Keratinocyte (primary cell): ENCODE measurements at regions not wholly inside any gene's neighbourhood (a gene's known extent, or its start where the extent isn't known, plus 50 kb on each side); places are given as distances from the start of the nearest gene placed in this dataset.

Experiments used
- DNase-seq: peaks from one replicate; pipeline ENCODE4 v3.0.0-alpha.2; 2011; ENCODE audit warnings: low read depth, missing footprints, low spot score
- FAIRE-seq: peaks from 2 replicates; lab custom pipeline; 2011; peaks lifted over from hg19 to GRCh38; lab: Jason Lieb, UNC
- H2AFZ ChIP-seq: 2 replicates; pipeline ENCODE4 v1.6.0; 2012; ENCODE audit warnings: low read length, control low read depth, inconsistent platforms; ENCODE audit not compliant: control insufficient read depth
- H3K27ac ChIP-seq: 2 replicates; pipeline ENCODE4 v1.5.1; 2011; ENCODE audit warnings: low read length; ENCODE audit not compliant: control insufficient read depth, insufficient read depth
- H3K27me3 ChIP-seq: 3 replicates; pipeline ENCODE4 v1.6.0; 2011; ENCODE audit warnings: low read length; ENCODE audit not compliant: control insufficient read depth, insufficient read depth; ENCODE audit errors: extremely low read depth
- H3K36me3 ChIP-seq, 2 experiments: 2 replicates in 1 of 2; 3 replicates in 1 of 2; pipeline ENCODE4 v1.5.1; 2011; ENCODE audit warnings: low read length in 2 of 2, mild to moderate bottlenecking in 1 of 2; ENCODE audit not compliant: control insufficient read depth in 2 of 2, insufficient read depth in 2 of 2; ENCODE audit errors: extremely low read depth in 1 of 2
- H3K4me1 ChIP-seq: 3 replicates; pipeline ENCODE4 v1.5.1; 2011; ENCODE audit warnings: low read length; ENCODE audit not compliant: control insufficient read depth, insufficient read depth; ENCODE audit errors: extremely low read depth
- H3K4me2 ChIP-seq: 3 replicates; pipeline ENCODE4 v1.6.0; 2011; ENCODE audit warnings: low read depth, low read length; ENCODE audit not compliant: control insufficient read depth, insufficient read depth; ENCODE audit errors: extremely low read depth
- H3K4me3 ChIP-seq, 3 experiments: fragments of 200-600 bp in 1 of 3; sonication (generic) in 1 of 3; 2 replicates in 2 of 3; 3 replicates in 1 of 3; pipeline ENCODE4 v1.5.1; 2011 to 2016; ENCODE audit warnings: low read length in 3 of 3, mild to moderate bottlenecking in 3 of 3, control low read depth in 2 of 3, inconsistent platforms in 1 of 3, low read depth in 1 of 3, mixed read lengths in 1 of 3, mixed run types in 1 of 3, moderate library complexity in 1 of 3; ENCODE audit not compliant: control insufficient read depth in 2 of 3, insufficient read depth in 2 of 3; ENCODE audit errors: extremely low read depth in 1 of 3
- H3K79me2 ChIP-seq: 2 replicates; pipeline ENCODE4 v1.6.0; 2012; ENCODE audit warnings: low read length; ENCODE audit not compliant: control insufficient read depth, insufficient read depth
- H3K9ac ChIP-seq: 3 replicates; pipeline ENCODE4 v1.6.0; 2011; ENCODE audit warnings: low read length; ENCODE audit not compliant: control insufficient read depth, insufficient read depth; ENCODE audit errors: extremely low read depth
- H3K9me1 ChIP-seq: 3 replicates; pipeline ENCODE4 v1.6.0; 2011; ENCODE audit warnings: low read length; ENCODE audit not compliant: control insufficient read depth, insufficient read depth; ENCODE audit errors: extremely low read depth
- H3K9me3 ChIP-seq: 2 replicates; pipeline ENCODE4 v1.5.1; 2012; ENCODE audit warnings: low read depth, low read length; ENCODE audit not compliant: control insufficient read depth
- H4K20me1 ChIP-seq: 3 replicates; pipeline ENCODE4 v1.6.0; 2011; ENCODE audit warnings: low read length; ENCODE audit not compliant: control insufficient read depth, insufficient read depth; ENCODE audit errors: extremely low read depth
- EZH2 ChIP-seq: IDR thresholded peaks from one replicate; pipeline ENCODE4 v1.6.1; 2012; ENCODE audit warnings: inconsistent platforms, mild to moderate bottlenecking, low read length, moderate library complexity
- dilution Hi-C: fragments of 300-500 bp; cut with MboI; formaldehyde crosslinking; loops from one replicate; pipeline ENCODE4 v1.7.0; 2020; ENCODE audit warnings: low sequenced_read_pairs; ENCODE audit not compliant: extremely low pct_ligation_motif_present
- TF ChIP-seq, protein P1 (sequence below), 3 experiments: IDR thresholded peaks in 1 of 3; conservative IDR thresholded peaks in 1 of 3; optimal IDR thresholded peaks in 1 of 3; 2 replicates in 2 of 3; 3 replicates in 1 of 3; pipeline versions ENCODE3 to v1.5.1; 2011; ENCODE audit warnings: low read length in 3 of 3, mild to moderate bottlenecking in 3 of 3, moderate library complexity in 2 of 3, control low read depth in 1 of 3, inconsistent platforms in 1 of 3; ENCODE audit not compliant: insufficient read depth in 2 of 3; ENCODE audit errors: extremely low read depth in 1 of 3

DNA sequence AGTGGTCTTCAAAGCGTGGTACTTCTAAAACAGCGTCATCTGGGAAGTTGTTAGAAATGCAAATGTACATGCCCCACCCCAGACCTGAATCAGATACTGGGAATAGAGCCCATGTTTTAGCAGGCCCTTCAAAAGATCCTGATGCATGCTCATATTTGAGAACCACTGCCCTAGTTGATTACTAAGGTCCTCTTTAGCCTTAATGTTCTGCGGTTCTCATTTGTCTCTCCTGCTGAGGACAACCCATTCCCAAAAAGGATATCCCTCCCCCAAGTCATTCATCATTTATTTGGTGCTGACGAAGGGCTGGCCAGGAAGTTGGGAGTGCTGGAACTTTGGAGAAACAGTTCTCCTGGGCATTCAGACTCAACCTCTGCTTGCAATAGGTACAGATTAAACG lies 92.4 kb upstream of the RALGPS2 start:
- TF ChIP-seq, protein P1, sequence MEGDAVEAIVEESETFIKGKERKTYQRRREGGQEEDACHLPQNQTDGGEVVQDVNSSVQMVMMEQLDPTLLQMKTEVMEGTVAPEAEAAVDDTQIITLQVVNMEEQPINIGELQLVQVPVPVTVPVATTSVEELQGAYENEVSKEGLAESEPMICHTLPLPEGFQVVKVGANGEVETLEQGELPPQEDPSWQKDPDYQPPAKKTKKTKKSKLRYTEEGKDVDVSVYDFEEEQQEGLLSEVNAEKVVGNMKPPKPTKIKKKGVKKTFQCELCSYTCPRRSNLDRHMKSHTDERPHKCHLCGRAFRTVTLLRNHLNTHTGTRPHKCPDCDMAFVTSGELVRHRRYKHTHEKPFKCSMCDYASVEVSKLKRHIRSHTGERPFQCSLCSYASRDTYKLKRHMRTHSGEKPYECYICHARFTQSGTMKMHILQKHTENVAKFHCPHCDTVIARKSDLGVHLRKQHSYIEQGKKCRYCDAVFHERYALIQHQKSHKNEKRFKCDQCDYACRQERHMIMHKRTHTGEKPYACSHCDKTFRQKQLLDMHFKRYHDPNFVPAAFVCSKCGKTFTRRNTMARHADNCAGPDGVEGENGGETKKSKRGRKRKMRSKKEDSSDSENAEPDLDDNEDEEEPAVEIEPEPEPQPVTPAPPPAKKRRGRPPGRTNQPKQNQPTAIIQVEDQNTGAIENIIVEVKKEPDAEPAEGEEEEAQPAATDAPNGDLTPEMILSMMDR (optimal IDR thresholded peaks at IDR 0.05 in 1 of 3, IDR thresholded peaks at IDR 0.05 in 1 of 3, conservative IDR thresholded peaks at IDR 0.05 in 1 of 3; ENCODE audit: extremely low read depth in 1 of 3, insufficient read depth in 2 of 3, low read length in 3 of 3), result no peak
- TF ChIP-seq EZH2, result no peak
- H3K9me1 ChIP-seq, result no peaks in the 10 kb centered on the region
- H3K4me2 ChIP-seq, result peak overlapping the region; percentile 82
- H4K20me1 ChIP-seq, result no peaks in the 10 kb centered on the region
- no peaks in the 10 kb centered on the region for H3K36me3 ChIP-seq
- H3K9ac ChIP-seq, result peak overlapping the region; percentile 36
- H3K9me3 ChIP-seq, result no peaks in the 10 kb centered on the region
- peak overlapping the region; percentile 47 for H2AFZ ChIP-seq
- dilution Hi-C loops, result no loop called here
- peaks cover 18% of the 10 kb centered on the region for H3K4me1 ChIP-seq
- DNase-seq (no peak), FAIRE-seq (peak; percentile 5)
- peak overlapping the region; percentile 87 for H3K27ac ChIP-seq
- no peaks in the 10 kb centered on the region for H3K79me2 ChIP-seq
- no peaks in the 10 kb centered on the region for H3K27me3 ChIP-seq
- H3K4me3 ChIP-seq, result peak overlapping the region in 2 of 3 experiments; percentile 9 to 30

DNA sequence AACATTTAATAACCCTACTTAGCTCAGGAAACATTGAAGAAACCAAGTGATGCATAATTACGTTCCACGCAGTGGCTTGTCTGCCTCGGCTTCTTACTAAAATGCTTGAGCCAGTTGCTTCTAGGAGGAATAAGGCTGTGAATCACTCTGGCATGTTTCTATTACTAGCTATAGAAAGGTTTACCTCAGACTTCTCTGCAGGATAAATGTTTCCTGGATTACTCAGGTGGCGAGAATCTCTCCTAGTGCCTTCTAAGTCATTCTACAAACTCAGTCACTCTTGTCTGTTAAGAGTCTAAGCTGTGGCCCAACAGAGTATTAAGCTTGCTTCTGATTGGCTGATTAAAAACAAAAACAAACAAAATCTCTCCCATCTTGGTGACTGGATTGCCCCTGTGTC lies 92.0 kb upstream of the RALGPS2 start:
- dilution Hi-C loops, result no loop called here
- TF ChIP-seq EZH2, result no peak
- TF ChIP-seq, protein P1 (optimal IDR thresholded peaks at IDR 0.05 in 1 of 3, IDR thresholded peaks at IDR 0.05 in 1 of 3, conservative IDR thresholded peaks at IDR 0.05 in 1 of 3; ENCODE audit: extremely low read depth in 1 of 3, insufficient read depth in 2 of 3, low read length in 3 of 3), result no peak
- Histone ChIP-seq H3K36me3 (no peaks in the 10 kb centered on the region), H3K27me3 (no peaks in the 10 kb centered on the region), H3K9me3 (no peaks in the 10 kb centered on the region), H3K4me3 (peak overlapping the region in 2 of 3 experiments; percentile 9 to 30), H3K4me2 (peak overlapping the region; percentile 82), H3K9me1 (no peaks in the 10 kb centered on the region), H3K4me1 (peaks cover 18% of the 10 kb centered on the region), H3K27ac (peak overlapping the region; percentile 87), H3K79me2 (no peaks in the 10 kb centered on the region), H2AFZ (peak overlapping the region; percentile 47), H3K9ac (peak overlapping the region; percentile 36), H4K20me1 (no peaks in the 10 kb centered on the region)
- DNase-seq (peak; percentile 76), FAIRE-seq (peak; percentile 81)
